ENCODE measurements at regions not wholly inside any gene's neighbourhood (a gene's known extent, or its start where the extent isn't known, plus 50 kb on each side); places are given as distances from the start of the nearest gene placed in this dataset.
"Not testable (repeated sequence)": the region's sequence is repeated elsewhere in the genome, so short reads cannot be mapped to it uniquely, and the experiment has no call there.

DNA sequence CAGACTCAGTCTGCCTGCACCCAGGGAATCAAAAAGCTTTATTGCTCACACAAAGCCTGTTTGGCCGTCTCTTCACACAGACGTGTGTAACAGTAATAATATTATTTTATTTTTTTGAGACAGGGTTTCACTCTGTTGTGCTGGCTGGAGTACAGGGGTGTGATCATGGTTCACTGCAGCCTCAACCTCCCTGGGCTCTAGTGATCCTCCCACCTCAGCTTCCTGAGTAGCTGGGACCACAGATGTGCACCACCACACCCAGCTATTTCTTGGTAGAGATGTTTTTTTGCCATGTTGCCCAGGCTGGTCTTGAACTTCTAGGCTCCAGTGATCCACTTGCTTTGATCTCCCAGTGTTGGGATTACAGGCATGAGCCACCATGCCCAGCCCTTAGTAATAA, 88.4 kb upstream of the DCD start:
- Mint-ChIP-seq H3K36me3 (peaks cover 44% of the 10 kb centered on the region), H3K9me3 (peaks cover 32% of the 10 kb centered on the region), H3K4me1 (peaks cover 68% of the 10 kb centered on the region), H3K27ac (peak overlapping the region; percentile 90), H3K4me3 (peak overlapping the region; percentile 24), H3K27me3 (no peaks in the 10 kb centered on the region)
- CTCF ChIA-PET = interaction anchor here (0.8 kb wide), 1 partner anchor 9 kb away, joined by 3 read pairs; no protein-coding TSS in a partner anchor
- DNase-seq = peak; percentile 50

DNA sequence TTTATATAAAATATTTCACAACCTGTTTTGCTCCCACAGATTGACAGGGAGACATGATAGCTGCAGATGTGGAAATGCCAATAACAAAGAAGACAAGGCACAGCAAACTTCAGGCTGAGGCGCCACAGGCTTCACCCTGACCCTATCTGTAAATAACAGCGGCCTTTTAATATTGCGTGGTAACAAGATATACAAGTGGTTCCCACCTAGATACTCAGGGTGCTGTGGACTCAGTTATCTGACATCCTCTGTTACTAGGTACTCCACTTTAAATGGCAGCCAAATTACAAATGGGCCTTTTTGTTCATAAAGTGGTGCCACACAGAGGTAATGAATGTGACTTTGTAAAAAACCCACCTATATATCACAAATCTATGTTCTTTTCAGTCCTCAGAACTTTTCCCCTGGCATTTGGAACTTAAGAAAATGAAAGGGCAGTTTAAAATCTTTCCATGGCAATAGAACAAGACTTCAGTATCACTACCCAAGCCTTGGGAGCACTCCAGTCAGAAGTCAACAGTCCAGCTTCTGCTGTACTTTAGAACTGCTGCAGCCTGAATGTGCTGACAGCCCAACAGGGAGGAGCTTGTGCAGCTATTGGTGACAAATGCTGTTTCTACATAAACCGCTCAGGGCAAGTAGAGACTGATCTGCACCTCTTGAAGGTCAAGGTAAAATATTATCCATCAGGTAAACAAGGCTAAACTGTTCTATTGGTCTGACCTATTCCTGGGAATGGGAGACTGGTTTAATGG, 86.2 kb upstream of the DCD start:
- no peak for DNase-seq
- Mint-ChIP-seq H3K27ac (no peak overlapping the region), H3K36me3 (peaks cover 30% of the 10 kb centered on the region), H3K27me3 (no peaks in the 10 kb centered on the region), H3K4me1 (peaks cover 54% of the 10 kb centered on the region), H3K4me3 (no peak overlapping the region), H3K9me3 (peaks cover 28% of the 10 kb centered on the region)
- CTCF ChIA-PET = interaction anchor here (0.7 to 1.0 kb wide), 3 partner anchors 10 to 258 kb away, joined by 3 to 5 read pairs (median 3); no protein-coding TSS in a partner anchor

DNA sequence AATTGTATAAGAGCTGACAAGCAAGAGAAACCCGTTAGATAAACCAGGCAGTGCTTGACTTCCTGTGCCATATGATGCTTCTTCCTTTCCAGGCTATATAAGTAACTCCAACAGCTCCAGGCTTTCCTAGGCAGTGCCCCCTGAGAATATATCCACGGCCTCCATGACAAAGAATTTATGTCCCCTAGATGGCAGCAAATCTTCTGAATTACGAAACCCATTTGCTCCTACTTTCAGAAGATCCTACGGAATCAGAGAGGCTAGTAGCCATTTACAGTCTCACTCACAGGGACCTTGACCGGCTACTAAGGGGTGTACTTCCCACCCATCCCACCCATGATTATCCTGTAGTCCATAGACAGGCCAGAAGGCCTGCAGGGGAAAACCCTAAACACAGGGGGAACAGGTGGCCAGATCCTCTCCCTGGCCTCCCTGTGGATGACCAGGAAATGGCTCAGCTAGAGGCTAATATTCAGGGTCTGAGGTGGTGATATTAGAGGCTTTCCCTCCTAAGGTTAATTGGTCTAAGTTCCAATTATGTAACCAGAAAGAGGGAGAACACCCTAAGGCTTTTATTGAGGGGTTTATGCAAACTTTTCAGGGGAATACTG, 77.2 kb upstream of the DCD start:
- Mint-ChIP-seq H3K27me3 (peaks cover 17% of the 10 kb centered on the region), H3K4me3 (no peak overlapping the region), H3K9me3 (peaks cover 3% of the 10 kb centered on the region), H3K27ac (no peak overlapping the region), H3K36me3 (peaks cover 10% of the 10 kb centered on the region), H3K4me1 (peaks cover 39% of the 10 kb centered on the region)
- DNase-seq = no peak
- CTCF ChIA-PET = interaction anchor here (0.7 to 2.4 kb wide), 13 partner anchors 11 to 918 kb away, joined by 3 to 27 read pairs (median 6); no protein-coding TSS in a partner anchor

DNA sequence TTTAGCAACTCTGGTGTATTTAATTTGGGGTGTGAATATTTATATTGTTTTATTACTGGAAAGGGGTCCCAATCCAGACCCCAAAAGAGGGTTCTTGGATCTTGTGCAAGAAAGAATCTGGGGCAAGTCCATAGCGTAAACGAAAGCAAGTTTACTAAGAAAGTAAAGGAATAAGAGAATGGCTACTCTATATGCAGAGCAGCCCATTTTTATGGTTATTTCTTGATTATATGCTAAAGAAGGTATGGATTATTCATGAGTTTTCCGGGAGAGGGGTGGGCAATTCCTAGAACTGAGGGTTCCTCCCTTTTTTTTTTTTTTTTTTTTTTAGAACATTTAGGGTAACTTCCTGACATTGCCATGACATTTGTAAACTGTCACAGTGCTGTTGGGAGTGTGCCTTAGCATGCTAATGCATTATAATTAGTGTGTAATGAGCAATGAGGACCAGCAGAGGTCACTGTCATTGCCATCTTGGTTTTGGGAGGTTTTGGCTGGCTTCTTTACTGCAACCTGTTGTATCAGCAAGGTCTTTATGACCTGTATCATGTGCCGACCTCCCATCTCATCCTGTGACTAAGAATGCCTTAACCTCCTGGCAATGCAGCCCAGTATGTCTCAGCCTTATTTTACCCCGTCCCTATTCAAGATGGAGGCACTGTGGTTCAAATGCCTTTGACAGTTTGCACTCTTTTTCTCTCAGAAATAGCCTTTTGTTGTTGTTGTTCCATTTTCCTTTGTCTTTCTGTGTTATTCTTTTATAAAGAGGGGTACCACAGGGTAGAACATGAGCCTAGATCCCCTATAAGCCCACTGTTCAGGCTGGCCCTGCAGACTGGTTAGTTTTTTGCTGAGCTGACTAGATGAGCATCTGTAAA, 75.5 kb upstream of the DCD start:
- DNase-seq = peak; percentile 44
- Mint-ChIP-seq H3K27me3 (peaks cover 21% of the 10 kb centered on the region), H3K4me3 (no peak overlapping the region), H3K36me3 (peaks cover 8% of the 10 kb centered on the region), H3K27ac (no peak overlapping the region), H3K9me3 (peaks cover 3% of the 10 kb centered on the region), H3K4me1 (peaks cover 32% of the 10 kb centered on the region)
- CTCF ChIA-PET = interaction anchor here (0.7 to 2.4 kb wide), 14 partner anchors 11 to 348 kb away, joined by 3 to 27 read pairs (median 5); no protein-coding TSS in a partner anchor

DNA sequence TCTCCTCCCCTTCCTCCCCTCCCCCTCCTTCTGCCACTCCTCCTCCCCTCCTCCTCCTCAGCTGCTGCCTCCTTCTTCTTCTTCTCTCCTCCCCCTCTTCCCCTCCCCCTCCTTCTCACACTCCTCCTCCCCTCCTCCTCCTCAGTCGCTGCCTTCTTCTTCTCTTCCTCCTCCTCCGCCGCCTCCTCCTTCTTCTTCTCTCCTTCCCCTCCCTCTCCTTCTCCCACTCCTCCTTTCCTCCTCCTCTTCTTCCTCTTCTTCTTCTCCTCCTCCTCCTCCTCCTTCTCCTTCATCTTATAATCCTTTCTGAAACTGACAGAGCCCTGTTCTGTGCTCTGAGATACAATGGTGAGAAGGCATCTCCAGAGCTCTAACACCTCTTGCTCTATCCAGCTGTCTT, 73.1 kb upstream of the DCD start:
- peaks cover 24% of the 10 kb centered on the region for H3K4me1 Mint-ChIP-seq
- H3K4me3 Mint-ChIP-seq = no peak overlapping the region
- H3K36me3 Mint-ChIP-seq = peaks cover 2% of the 10 kb centered on the region
- peaks cover 32% of the 10 kb centered on the region for H3K27me3 Mint-ChIP-seq
- CTCF ChIA-PET = interaction anchor here (1.1 to 1.7 kb wide), 2 partner anchors 19 to 351 kb away, joined by 3 to 4 read pairs; no protein-coding TSS in a partner anchor
- H3K9me3 Mint-ChIP-seq = no peaks in the 10 kb centered on the region
- DNase-seq = no peak
- no peak overlapping the region for H3K27ac Mint-ChIP-seq

DNA sequence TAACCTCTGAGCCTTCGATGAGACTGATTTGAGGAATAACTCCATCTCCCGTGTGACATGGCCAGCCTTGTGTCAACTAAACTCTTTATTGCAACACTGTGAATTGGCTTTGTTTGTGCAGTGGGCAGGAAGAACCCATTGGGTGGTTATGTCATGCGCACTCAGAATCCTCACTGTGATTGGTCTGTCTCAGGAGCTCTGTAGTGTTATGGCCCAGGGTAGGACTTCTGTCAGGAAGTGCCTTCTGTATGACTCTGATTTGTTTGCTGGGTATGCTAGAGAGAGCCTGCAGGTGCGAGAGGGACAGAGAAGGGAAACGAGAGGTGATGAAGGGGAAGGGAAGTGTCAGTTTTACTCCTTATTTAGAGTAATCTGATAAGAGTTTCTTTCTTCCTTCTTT, 71.5 kb upstream of the DCD start:
- Mint-ChIP-seq H3K27me3 (peaks cover 40% of the 10 kb centered on the region), H3K27ac (no peak overlapping the region), H3K36me3 (no peaks in the 10 kb centered on the region), H3K4me1 (peaks cover 16% of the 10 kb centered on the region), H3K9me3 (no peaks in the 10 kb centered on the region), H3K4me3 (no peak overlapping the region)
- CTCF ChIA-PET = no interaction called here
- DNase-seq = no peak

DNA sequence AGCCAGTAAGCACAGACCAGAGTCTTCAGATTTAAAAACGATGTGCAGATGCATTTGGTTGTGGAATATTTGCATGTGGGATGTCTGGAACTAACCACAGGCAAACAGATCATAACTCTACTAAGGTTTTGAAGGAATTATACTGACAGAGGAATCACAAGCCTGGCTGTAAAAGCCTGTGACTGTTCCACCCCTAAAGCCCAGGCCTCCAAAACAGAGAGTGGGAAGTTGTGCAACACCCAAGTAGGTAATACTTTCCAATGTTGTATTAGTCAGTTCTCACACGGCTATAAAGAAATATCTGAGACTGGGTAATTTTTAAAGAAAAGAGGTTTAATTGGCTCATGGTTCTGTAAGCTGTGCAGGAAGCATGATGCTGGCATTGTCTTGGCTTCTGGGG, 68.1 kb upstream of the DCD start:
- no peaks in the 10 kb centered on the region for H3K9me3 Mint-ChIP-seq
- H3K36me3 Mint-ChIP-seq = no peaks in the 10 kb centered on the region
- no peak overlapping the region for H3K4me3 Mint-ChIP-seq
- H3K27me3 Mint-ChIP-seq = peaks cover 43% of the 10 kb centered on the region
- H3K4me1 Mint-ChIP-seq = peaks cover 4% of the 10 kb centered on the region
- CTCF ChIA-PET = no interaction called here
- DNase-seq = no peak
- H3K27ac Mint-ChIP-seq = no peak overlapping the region

DNA sequence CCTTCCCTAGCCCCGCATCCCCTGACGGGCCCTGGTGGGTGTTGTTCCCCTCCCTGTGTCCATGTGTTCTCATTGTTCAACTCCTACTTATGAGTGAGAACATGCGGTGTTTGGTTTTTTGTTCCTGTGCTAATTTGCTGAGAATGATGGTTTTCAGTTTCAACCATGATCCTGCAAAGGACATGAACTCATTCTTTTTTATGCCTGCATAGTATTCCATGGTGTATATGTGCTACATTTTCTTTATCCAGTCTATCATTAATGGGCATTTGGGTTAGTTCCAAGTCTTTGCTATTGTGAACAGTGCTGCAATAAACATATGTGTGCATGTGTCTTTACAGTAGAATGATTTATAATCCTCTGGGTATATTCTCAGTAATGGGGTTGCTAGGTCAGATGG, 65.7 kb upstream of the DCD start:
- CTCF ChIA-PET = interaction anchor here (1.3 kb wide), 1 partner anchor 11 kb away, joined by 6 read pairs; no protein-coding TSS in a partner anchor
- H3K27ac Mint-ChIP-seq, H3K9me3 Mint-ChIP-seq, H3K36me3 Mint-ChIP-seq, DNase-seq, H3K4me3 Mint-ChIP-seq, H3K4me1 Mint-ChIP-seq: not testable (repeated sequence)
- H3K27me3 Mint-ChIP-seq = peaks cover 33% of the 10 kb centered on the region

DNA sequence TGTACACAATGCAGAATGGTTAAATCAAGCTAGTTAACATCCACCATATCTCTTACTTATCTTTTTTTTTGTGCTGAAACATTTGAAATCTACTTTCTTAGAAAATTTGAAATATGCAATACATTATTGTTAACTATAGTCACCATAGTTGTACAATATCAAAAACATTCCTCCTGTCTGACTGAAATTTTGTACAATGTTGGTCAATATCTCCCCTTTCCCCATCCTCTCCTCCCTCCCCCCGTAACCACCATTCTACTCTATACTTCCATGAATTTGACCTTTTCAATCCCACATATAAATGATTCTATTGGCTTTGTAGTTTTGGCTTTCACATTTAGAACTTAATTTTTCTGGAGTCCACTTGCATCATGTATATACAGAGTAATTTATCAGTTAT, 63.5 kb upstream of the DCD start:
- no peak for DNase-seq
- Mint-ChIP-seq H3K27ac (no peak overlapping the region), H3K4me1 (no peaks in the 10 kb centered on the region), H3K36me3 (no peaks in the 10 kb centered on the region), H3K4me3 (no peak overlapping the region), H3K27me3 (peaks cover 27% of the 10 kb centered on the region), H3K9me3 (no peaks in the 10 kb centered on the region)
- CTCF ChIA-PET = interaction anchor here (0.7 kb wide), 1 partner anchor 74 kb away, joined by 3 read pairs; no protein-coding TSS in a partner anchor

DNA sequence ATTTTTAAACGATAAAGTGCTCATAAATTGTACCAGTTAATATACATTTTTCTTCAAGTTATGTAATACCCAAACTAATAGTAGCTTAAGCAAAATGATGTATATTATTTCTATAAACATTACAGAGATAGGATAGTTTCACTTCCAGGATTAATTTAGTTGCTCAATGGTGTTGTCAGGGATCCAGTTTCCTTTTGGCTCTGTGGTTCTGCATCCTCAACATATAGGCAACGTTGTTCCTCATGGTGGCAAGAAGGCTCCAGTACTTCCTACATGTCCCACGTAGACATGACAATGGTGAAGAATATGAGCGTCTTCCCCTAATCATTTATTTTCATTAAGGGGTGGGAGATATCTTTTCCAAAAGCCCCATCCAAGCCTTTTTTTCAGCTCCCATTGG, 60.7 kb upstream of the DCD start:
- H3K36me3 Mint-ChIP-seq = no peaks in the 10 kb centered on the region
- no peak overlapping the region for H3K4me3 Mint-ChIP-seq
- no peak for DNase-seq
- no peaks in the 10 kb centered on the region for H3K9me3 Mint-ChIP-seq
- H3K27ac Mint-ChIP-seq = no peak overlapping the region
- H3K4me1 Mint-ChIP-seq = no peaks in the 10 kb centered on the region
- CTCF ChIA-PET = no interaction called here
- peaks cover 7% of the 10 kb centered on the region for H3K27me3 Mint-ChIP-seq

DNA sequence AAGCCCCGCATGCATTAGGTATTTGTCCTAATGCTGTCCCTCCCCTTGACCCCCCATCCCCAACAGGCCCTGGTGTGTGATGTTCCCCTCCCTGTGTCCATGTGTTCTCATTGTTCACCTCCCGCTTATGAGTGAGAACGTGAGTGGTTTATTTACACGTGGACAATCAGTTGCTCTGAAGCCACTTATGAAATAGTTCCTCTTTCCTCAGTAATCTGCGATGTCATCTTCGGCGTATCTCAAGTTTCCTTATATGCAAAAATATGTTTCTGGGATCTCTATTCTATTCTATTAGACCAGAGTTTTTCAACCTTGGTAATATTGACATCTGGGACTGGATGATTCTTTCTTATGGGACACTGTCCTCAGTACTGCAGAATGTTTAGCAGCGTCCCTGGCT, 56.0 kb upstream of the DCD start:
- DNase-seq = no peak
- Mint-ChIP-seq H3K36me3 (no peaks in the 10 kb centered on the region), H3K4me1 (no peaks in the 10 kb centered on the region), H3K9me3 (no peaks in the 10 kb centered on the region), H3K27me3 (peaks cover 4% of the 10 kb centered on the region), H3K4me3 (no peak overlapping the region), H3K27ac (peak overlapping the region; percentile 4)
- CTCF ChIA-PET = interaction anchor here (0.9 kb wide), 1 partner anchor 298 kb away, joined by 5 read pairs; no protein-coding TSS in a partner anchor

DNA sequence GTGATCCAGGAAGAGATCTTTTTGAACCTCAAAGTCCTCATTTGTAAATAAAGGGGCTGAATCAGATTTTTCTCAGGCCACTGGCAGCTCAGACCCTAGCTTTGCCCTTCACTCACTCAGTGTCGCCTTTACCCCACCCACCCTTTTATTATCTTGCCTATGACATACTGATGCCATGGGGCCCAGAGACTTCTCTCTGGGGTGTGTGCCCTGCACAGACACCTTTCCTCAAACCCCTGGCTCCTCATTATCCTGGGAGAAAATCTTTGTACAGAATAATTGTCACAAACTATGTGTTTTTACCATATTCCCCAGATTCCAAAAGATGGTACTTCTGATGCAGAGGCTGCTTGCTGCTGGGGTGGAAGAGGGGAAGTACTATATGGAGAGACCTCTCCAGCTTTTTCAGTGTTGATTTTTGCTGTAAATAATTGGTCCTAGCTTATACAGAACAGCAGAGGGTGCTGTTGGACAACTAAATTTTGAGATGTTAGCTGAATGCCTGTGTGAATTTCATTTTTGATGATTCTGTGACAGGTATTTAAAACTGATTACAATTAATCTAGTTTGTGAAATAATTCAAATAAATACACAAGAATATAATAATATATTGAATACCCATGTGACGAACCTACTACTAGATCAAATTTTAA, 53.9 kb upstream of the DCD start:
- Mint-ChIP-seq H3K27ac (no peak overlapping the region), H3K36me3 (no peaks in the 10 kb centered on the region), H3K27me3 (peaks cover 12% of the 10 kb centered on the region), H3K4me1 (no peaks in the 10 kb centered on the region), H3K9me3 (no peaks in the 10 kb centered on the region), H3K4me3 (no peak overlapping the region)
- no peak for DNase-seq
- CTCF ChIA-PET = interaction anchor here (0.5 to 3.8 kb wide), 18 partner anchors 9 to 440 kb away, joined by 3 to 38 read pairs (median 3); no protein-coding TSS in a partner anchor

DNA sequence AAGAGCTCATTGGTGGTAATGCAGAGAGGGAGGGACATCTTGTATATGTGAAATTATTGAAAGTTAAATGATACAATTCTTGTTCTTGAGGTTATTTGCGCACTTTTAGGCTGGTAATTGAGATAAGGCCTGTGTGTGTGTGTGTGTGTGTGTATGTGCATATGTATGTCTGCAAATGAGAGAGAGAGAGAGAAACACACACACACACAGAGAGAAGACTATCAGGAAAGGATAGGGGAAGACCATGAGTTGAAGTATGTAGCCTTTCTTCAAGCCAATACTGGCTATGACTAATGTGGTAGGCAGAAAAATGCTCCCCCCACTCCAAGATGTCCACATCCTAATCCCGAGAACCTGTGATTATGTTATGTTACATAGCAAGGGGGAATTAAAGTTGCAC, 52.7 kb upstream of the DCD start:
- Mint-ChIP-seq H3K9me3 (no peaks in the 10 kb centered on the region), H3K4me1 (no peaks in the 10 kb centered on the region), H3K27me3 (peaks cover 18% of the 10 kb centered on the region), H3K4me3 (no peak overlapping the region), H3K27ac (no peak overlapping the region), H3K36me3 (no peaks in the 10 kb centered on the region)
- CTCF ChIA-PET = interaction anchor here (0.5 to 3.8 kb wide), 8 partner anchors 12 to 449 kb away, joined by 3 to 38 read pairs (median 6); no protein-coding TSS in a partner anchor
- DNase-seq = no peak
